Mesothelial cell of epicardium (in vitro differentiated cells): ENCODE measurements at regions not wholly inside any gene's neighbourhood (a gene's known extent, or its start where the extent isn't known, plus 50 kb on each side); places are given as distances from the start of the nearest gene placed in this dataset.

ENCODE experiments used
- DNase-seq, 2 experiments: peaks; one replicate each; pipeline ENCODE4 v3.0.0; 2021; ENCODE audit warnings: low spot score in 2 of 2; ENCODE audit not compliant: unreplicated experiment in 2 of 2
- H3K27ac Mint-ChIP-seq: 2 replicates; pipeline ENCODE4 v1.8.0; 2021; ENCODE audit warnings: mixed read lengths
- H3K27me3 Mint-ChIP-seq: 2 replicates; pipeline ENCODE4 v1.8.0; 2021; ENCODE audit warnings: low read depth, mixed read lengths
- H3K36me3 Mint-ChIP-seq: 2 replicates; pipeline ENCODE4 v1.8.0; 2021; ENCODE audit warnings: mixed read lengths
- H3K4me1 Mint-ChIP-seq: 2 replicates; pipeline ENCODE4 v1.8.0; 2021; ENCODE audit warnings: mixed read lengths
- H3K4me3 Mint-ChIP-seq: 2 replicates; pipeline ENCODE4 v1.8.0; 2021; ENCODE audit warnings: mild to moderate bottlenecking, moderate library complexity, mixed read lengths
- H3K9me3 Mint-ChIP-seq: 2 replicates; pipeline ENCODE4 v1.8.0; 2021; ENCODE audit warnings: mixed read lengths
- TF ChIP-seq, protein P1 (sequence below): fragments of 200-600 bp; sonication (generic); IDR thresholded peaks from one replicate; pipeline ENCODE4 v1.5.0; 2021; ENCODE audit warnings: antibody characterized with exemption; ENCODE audit not compliant: unreplicated experiment

DNA sequence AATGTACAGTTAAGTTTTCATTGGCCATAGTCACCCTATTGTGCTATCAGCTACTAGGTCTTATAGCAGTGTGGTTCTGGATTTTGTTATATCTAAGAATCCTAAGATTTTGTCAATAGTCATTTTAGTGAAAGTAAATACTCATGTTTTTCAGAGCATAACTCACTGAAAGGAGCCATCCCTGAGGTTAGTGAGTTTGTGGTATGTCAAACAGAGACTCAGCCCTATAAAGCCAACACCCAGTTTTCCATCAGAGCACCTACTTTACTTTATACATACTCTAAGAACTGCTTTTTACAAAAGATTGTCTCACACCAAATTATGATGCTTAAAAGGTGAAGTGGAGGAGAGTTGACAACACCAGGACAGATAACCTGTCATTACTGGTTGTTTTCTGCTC lies 686.3 kb upstream of the LRFN5 start:
- TF ChIP-seq, protein P1, sequence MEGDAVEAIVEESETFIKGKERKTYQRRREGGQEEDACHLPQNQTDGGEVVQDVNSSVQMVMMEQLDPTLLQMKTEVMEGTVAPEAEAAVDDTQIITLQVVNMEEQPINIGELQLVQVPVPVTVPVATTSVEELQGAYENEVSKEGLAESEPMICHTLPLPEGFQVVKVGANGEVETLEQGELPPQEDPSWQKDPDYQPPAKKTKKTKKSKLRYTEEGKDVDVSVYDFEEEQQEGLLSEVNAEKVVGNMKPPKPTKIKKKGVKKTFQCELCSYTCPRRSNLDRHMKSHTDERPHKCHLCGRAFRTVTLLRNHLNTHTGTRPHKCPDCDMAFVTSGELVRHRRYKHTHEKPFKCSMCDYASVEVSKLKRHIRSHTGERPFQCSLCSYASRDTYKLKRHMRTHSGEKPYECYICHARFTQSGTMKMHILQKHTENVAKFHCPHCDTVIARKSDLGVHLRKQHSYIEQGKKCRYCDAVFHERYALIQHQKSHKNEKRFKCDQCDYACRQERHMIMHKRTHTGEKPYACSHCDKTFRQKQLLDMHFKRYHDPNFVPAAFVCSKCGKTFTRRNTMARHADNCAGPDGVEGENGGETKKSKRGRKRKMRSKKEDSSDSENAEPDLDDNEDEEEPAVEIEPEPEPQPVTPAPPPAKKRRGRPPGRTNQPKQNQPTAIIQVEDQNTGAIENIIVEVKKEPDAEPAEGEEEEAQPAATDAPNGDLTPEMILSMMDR = no peak

DNA sequence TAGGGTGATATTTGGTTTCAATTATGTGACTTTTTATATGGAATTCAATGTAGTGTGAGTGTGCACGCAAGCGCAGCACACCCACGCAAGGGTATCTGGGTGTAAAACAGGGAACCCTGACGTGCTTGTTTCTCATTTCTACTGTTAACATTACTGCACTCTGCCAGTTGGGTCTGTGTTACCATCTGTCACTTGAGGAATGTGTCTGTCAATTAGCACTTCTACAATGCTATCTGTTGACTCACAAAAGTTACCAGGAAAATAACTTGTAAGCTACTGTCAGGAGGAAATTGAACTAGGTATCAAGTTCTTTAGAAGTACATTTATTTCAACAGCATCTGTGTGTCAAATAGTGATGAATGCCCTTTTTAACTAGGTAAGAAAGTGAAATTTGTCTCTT lies 695.5 kb upstream of the LRFN5 start:
- H3K36me3 Mint-ChIP-seq = no peaks in the 10 kb centered on the region
- H3K4me1 Mint-ChIP-seq = peaks cover 4% of the 10 kb centered on the region
- no peaks in the 10 kb centered on the region for H3K27me3 Mint-ChIP-seq
- no peak overlapping the region for H3K27ac Mint-ChIP-seq
- no peaks in the 10 kb centered on the region for H3K9me3 Mint-ChIP-seq
- no peak overlapping the region for H3K4me3 Mint-ChIP-seq
- no peak for DNase-seq
- TF ChIP-seq, protein P1 = no peak

More for the DNA sequence above, 686.3 kb upstream of the LRFN5 start:
- H3K27ac Mint-ChIP-seq = no peak overlapping the region
- no peaks in the 10 kb centered on the region for H3K36me3 Mint-ChIP-seq
- no peaks in the 10 kb centered on the region for H3K27me3 Mint-ChIP-seq
- no peak for DNase-seq
- no peaks in the 10 kb centered on the region for H3K4me1 Mint-ChIP-seq
- H3K9me3 Mint-ChIP-seq = no peaks in the 10 kb centered on the region
- H3K4me3 Mint-ChIP-seq = no peak overlapping the region

DNA sequence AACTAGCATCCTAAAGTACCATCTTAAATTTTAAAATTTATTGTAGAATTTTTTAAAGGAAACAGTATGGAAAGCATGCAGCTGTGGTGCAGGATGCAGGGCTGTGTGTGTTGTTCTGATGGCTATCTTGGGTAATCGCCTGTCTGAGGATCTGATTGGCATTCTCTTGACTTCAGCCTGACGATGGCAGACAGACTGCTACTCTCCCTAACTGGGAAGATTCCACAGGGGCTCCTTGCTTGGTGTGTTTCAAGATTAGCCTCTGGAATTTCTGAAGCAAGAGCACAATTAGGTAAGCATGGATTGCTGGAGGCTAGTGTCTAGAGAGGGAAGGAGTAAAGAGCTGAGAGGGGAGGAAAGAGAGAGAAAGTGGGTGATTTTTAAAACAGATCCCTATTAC lies 696.8 kb upstream of the LRFN5 start:
- Mint-ChIP-seq H3K36me3 (no peaks in the 10 kb centered on the region), H3K9me3 (no peaks in the 10 kb centered on the region), H3K27me3 (peaks cover 2% of the 10 kb centered on the region), H3K27ac (no peak overlapping the region), H3K4me1 (peaks cover 4% of the 10 kb centered on the region), H3K4me3 (no peak overlapping the region)
- TF ChIP-seq, protein P1 = no peak
- DNase-seq = no peak

DNA sequence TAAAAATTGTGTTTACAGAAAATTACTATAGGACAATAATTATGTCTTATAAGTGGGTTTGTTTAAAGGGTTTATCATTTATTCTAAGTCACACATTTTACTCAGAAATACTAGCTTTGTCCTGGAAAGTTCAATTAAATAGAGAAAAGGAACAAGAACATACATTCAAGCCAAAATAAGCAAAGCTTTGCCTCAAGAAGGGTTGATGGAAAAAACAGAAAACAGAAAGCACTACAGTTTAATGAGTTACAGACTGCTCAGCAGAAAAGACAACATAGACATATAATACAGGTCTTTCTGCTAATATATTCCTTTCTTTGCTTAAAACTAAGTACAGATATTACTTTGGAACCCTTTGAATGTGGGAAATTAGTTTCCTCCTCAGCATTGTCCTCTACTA lies 703.0 kb upstream of the LRFN5 start:
- Mint-ChIP-seq H3K4me1 (no peaks in the 10 kb centered on the region), H3K4me3 (no peak overlapping the region), H3K27me3 (peaks cover 2% of the 10 kb centered on the region), H3K36me3 (no peaks in the 10 kb centered on the region), H3K9me3 (peaks cover 5% of the 10 kb centered on the region), H3K27ac (no peak overlapping the region)
- no peak for DNase-seq
- TF ChIP-seq, protein P1 = no peak

DNA sequence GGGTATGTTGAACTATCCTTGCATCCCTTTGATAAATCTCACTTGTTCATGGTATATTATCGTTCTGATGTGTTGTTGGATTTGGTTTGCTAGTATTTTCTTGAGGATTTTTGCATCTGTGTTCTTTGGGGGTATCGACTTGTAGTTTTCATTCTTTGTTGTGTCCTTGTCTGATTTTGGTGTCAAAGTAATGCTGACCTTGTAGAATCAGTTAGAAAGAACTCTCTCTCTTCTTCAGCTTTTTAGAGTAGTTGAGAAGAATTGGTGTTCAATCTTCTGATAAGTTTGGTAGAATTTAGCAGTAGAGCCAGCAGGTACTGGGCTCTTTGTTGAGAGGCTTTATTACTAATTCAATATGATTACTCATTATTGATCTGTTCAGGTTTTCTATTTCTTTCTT lies 707.2 kb upstream of the LRFN5 start:
- Mint-ChIP-seq H3K36me3 (no peaks in the 10 kb centered on the region), H3K4me3 (no peak overlapping the region), H3K27ac (no peak overlapping the region), H3K27me3 (no peaks in the 10 kb centered on the region), H3K9me3 (peaks cover 16% of the 10 kb centered on the region), H3K4me1 (no peaks in the 10 kb centered on the region)
- no peak for DNase-seq
- TF ChIP-seq, protein P1 = no peak

DNA sequence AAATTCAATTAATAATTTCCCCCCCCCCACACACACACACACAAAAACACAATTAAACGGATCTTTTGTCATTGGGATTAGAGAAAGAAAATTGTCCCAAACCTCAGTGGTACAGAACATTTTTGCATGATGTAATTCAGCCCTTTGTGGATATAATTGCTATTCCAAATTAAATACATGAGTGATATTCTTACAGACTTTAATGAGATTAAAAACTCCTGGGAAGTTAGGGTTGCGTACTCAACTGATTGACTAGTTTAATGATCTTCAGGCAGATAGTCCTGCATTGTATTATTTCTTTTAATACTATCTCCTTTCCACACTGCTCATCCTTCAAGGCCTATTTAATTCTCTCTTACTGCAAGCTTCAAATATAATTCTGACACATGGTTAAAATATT lies 711.8 kb upstream of the LRFN5 start:
- H3K4me3 Mint-ChIP-seq = no peak overlapping the region
- no peaks in the 10 kb centered on the region for H3K4me1 Mint-ChIP-seq
- DNase-seq = no peak
- H3K36me3 Mint-ChIP-seq = no peaks in the 10 kb centered on the region
- no peak overlapping the region for H3K27ac Mint-ChIP-seq
- H3K9me3 Mint-ChIP-seq = peaks cover 16% of the 10 kb centered on the region
- no peaks in the 10 kb centered on the region for H3K27me3 Mint-ChIP-seq
- TF ChIP-seq, protein P1 = no peak
